ENCODE measurements at regions not wholly inside any gene's neighbourhood (a gene's known extent, or its start where the extent isn't known, plus 50 kb on each side); places are given as distances from the start of the nearest gene placed in this dataset.

- TF ChIP-seq CTCF (IDR thresholded peaks at IDR 0.05): no peak
- no peak overlapping the region for H3K27ac ChIP-seq
- no peaks in the 10 kb centered on the region for H3K36me3 ChIP-seq
- no peaks in the 10 kb centered on the region for H3K4me1 ChIP-seq
- DNase-seq: no peak
- H3K27me3 ChIP-seq: no peaks in the 10 kb centered on the region
- H3K9me3 ChIP-seq: no peaks in the 10 kb centered on the region
- intact Hi-C loops (cut with DNase I; ENCODE audit: low total_unique reads): no loop called here
- H3K4me3 ChIP-seq: no peak overlapping the region
Measured at GRCh38 chr11:81135570-81135969, 1598.1 kb downstream of the FAM181B start.

GRCh38 chr11:81129618-81130017 is 1604.0 kb downstream of the FAM181B start:
- no peaks in the 10 kb centered on the region for H3K4me1 ChIP-seq
- no peak overlapping the region for H3K4me3 ChIP-seq
- intact Hi-C loops (cut with DNase I; ENCODE audit: low total_unique reads): no loop called here
- H3K9me3 ChIP-seq: no peaks in the 10 kb centered on the region
- no peak overlapping the region for H3K27ac ChIP-seq
- DNase-seq: no peak
- no peak for TF ChIP-seq CTCF (IDR thresholded peaks at IDR 0.05)
- H3K36me3 ChIP-seq: no peaks in the 10 kb centered on the region
- no peaks in the 10 kb centered on the region for H3K27me3 ChIP-seq

- DNase-seq: no peak
- Histone ChIP-seq H3K27me3 (no peaks in the 10 kb centered on the region), H3K4me3 (no peak overlapping the region), H3K9me3 (no peaks in the 10 kb centered on the region), H3K36me3 (no peaks in the 10 kb centered on the region), H3K27ac (no peak overlapping the region), H3K4me1 (no peaks in the 10 kb centered on the region)
- intact Hi-C loops (cut with DNase I; ENCODE audit: low total_unique reads): no loop called here
- TF ChIP-seq CTCF (IDR thresholded peaks at IDR 0.05): no peak
Measured at GRCh38 chr11:81112718-81113117, 1620.9 kb downstream of the FAM181B start.

GRCh38 chr11:81104051-81104450 is 1629.6 kb downstream of the FAM181B start:
- Histone ChIP-seq H3K36me3 (no peaks in the 10 kb centered on the region), H3K27ac (no peak overlapping the region), H3K4me1 (no peaks in the 10 kb centered on the region), H3K27me3 (no peaks in the 10 kb centered on the region), H3K4me3 (no peak overlapping the region), H3K9me3 (no peaks in the 10 kb centered on the region)
- no peak for TF ChIP-seq CTCF (IDR thresholded peaks at IDR 0.05)
- intact Hi-C loops (cut with DNase I; ENCODE audit: low total_unique reads): no loop called here
- no peak for DNase-seq

GRCh38 chr11:81098471-81098870 is 1635.2 kb downstream of the FAM181B start:
- no peak for TF ChIP-seq CTCF (IDR thresholded peaks at IDR 0.05)
- H3K36me3 ChIP-seq: no peaks in the 10 kb centered on the region
- no peak overlapping the region for H3K27ac ChIP-seq
- no peaks in the 10 kb centered on the region for H3K9me3 ChIP-seq
- H3K4me1 ChIP-seq: no peaks in the 10 kb centered on the region
- intact Hi-C loops (cut with DNase I; ENCODE audit: low total_unique reads): no loop called here
- no peaks in the 10 kb centered on the region for H3K27me3 ChIP-seq
- DNase-seq: no peak
- H3K4me3 ChIP-seq: no peak overlapping the region

GRCh38 chr11:81092522-81092921 is 1641.1 kb downstream of the FAM181B start:
- Histone ChIP-seq H3K4me1 (no peaks in the 10 kb centered on the region), H3K27me3 (no peaks in the 10 kb centered on the region), H3K27ac (no peak overlapping the region), H3K4me3 (no peak overlapping the region), H3K36me3 (no peaks in the 10 kb centered on the region), H3K9me3 (no peaks in the 10 kb centered on the region)
- intact Hi-C loops (cut with DNase I; ENCODE audit: low total_unique reads): no loop called here
- no peak for DNase-seq
- no peak for TF ChIP-seq CTCF (IDR thresholded peaks at IDR 0.05)

Data from tibial artery (tissue), 4 donors.